ENCODE measurements at regions not wholly inside any gene's neighbourhood (a gene's known extent, or its start where the extent isn't known, plus 50 kb on each side); places are given as distances from the start of the nearest gene placed in this dataset.

DNA sequence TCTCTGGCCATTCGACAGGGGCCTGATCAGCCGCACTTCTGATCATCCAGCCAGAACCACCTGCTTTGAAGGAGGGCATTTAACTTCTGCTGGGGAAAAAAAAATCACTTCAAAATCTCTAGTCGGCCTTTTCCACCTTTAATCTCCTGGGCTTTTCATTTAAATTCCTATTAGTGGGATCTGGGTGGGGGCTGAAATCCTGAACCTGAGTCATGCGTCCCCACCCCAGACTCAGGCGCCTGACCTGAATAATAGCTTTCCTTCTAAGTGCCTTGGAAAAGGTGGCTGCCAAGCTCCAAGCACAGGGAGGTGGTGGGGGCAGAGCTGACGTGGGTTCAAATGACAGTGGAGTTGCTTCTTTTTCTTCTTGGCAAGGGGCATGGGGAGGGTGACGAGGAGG lies 246.0 kb upstream of the EXOC2 start:
- Histone ChIP-seq H3K79me2 (ENCODE audit: insufficient read depth, low read length) (no peaks in the 10 kb centered on the region), H3K27ac (ENCODE audit: low read depth, low read length) (no peak overlapping the region), H2AFZ (ENCODE audit: low read depth, low read length, poor library complexity, severe bottlenecking) (no peak overlapping the region), H3K4me1 (ENCODE audit: control insufficient read depth in 1 of 2, insufficient read depth in 2 of 2, low read length in 2 of 2) (no peaks in the 10 kb centered on the region), H3K36me3 (ENCODE audit: control insufficient read depth in 1 of 2, insufficient read depth in 2 of 2, low read length in 2 of 2) (no peaks in the 10 kb centered on the region), H3K9me3 (ENCODE audit: control insufficient read depth in 1 of 2, insufficient read depth in 1 of 2, low read depth in 1 of 2, low read length in 2 of 2) (no peaks in the 10 kb centered on the region), H3K4me3 (replicated peaks in 1 of 2; ENCODE audit: low read depth in 1 of 2, low read length in 2 of 2) (no peak overlapping the region), H3K9ac (ENCODE audit: low read length) (no peak overlapping the region), H3K4me2 (ENCODE audit: low read length) (no peak overlapping the region), H3K9me2 (ENCODE audit: insufficient read depth) (no peaks in the 10 kb centered on the region), H3K27me3 (ENCODE audit: insufficient read depth, low read length) (no peaks in the 10 kb centered on the region; the same call in 1 of the 2 replicates), H4K20me1 (ENCODE audit: insufficient read depth) (no peaks in the 10 kb centered on the region)
- intact Hi-C loops (cut with micrococcal nuclease): no loop called here
- ChIA-PET RAD21 (ENCODE audit: low non-redundant PET in 1 of 2, low total read pairs in 2 of 2, uncharacterized antibody in 2 of 2, unreplicated experiment in 2 of 2) (no interaction called here), CTCF (no interaction called here), POLR2A (no interaction called here)
- TF ChIP-seq ELF1 (IDR thresholded peaks at IDR 0.05; ENCODE audit: borderline replicate concordance, low read depth) (no peak), SP1 (IDR thresholded peaks at IDR 0.05; ENCODE audit: low read depth) (no peak), SRF (IDR thresholded peaks at IDR 0.05; ENCODE audit: low read depth) (no peak), CBX3 (IDR thresholded peaks at IDR 0.05; ENCODE audit: low read depth) (no peak), ZFX (IDR thresholded peaks at IDR 0.05) (no peak), EZH2 (IDR thresholded peaks at IDR 0.05) (no peak), JUND (IDR thresholded peaks at IDR 0.05) (no peak), SIN3A (IDR thresholded peaks at IDR 0.05; ENCODE audit: low read depth) (no peak), EZH2phosphoT487 (IDR thresholded peaks at IDR 0.05; ENCODE audit: borderline replicate concordance) (no peak), CEBPB (IDR thresholded peaks at IDR 0.05; ENCODE audit: low read depth) (no peak), EGR1 (IDR thresholded peaks at IDR 0.05; ENCODE audit: low read depth) (no peak), RAD21 (IDR thresholded peaks at IDR 0.05; ENCODE audit: low read depth) (no peak), POLR2AphosphoS5 (IDR thresholded peaks at IDR 0.05; ENCODE audit: low read depth, low read length) (no peak)
- TF ChIP-seq, protein P1, sequence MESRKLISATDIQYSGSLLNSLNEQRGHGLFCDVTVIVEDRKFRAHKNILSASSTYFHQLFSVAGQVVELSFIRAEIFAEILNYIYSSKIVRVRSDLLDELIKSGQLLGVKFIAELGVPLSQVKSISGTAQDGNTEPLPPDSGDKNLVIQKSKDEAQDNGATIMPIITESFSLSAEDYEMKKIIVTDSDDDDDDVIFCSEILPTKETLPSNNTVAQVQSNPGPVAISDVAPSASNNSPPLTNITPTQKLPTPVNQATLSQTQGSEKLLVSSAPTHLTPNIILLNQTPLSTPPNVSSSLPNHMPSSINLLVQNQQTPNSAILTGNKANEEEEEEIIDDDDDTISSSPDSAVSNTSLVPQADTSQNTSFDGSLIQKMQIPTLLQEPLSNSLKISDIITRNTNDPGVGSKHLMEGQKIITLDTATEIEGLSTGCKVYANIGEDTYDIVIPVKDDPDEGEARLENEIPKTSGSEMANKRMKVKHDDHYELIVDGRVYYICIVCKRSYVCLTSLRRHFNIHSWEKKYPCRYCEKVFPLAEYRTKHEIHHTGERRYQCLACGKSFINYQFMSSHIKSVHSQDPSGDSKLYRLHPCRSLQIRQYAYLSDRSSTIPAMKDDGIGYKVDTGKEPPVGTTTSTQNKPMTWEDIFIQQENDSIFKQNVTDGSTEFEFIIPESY (IDR thresholded peaks at IDR 0.05; ENCODE audit: extremely low read depth, insufficient replicate concordance, low read length): no peak
- TF ChIP-seq, protein P2, sequence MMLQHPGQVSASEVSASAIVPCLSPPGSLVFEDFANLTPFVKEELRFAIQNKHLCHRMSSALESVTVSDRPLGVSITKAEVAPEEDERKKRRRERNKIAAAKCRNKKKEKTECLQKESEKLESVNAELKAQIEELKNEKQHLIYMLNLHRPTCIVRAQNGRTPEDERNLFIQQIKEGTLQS (IDR thresholded peaks at IDR 0.05): no peak
- TF ChIP-seq, protein P3, sequence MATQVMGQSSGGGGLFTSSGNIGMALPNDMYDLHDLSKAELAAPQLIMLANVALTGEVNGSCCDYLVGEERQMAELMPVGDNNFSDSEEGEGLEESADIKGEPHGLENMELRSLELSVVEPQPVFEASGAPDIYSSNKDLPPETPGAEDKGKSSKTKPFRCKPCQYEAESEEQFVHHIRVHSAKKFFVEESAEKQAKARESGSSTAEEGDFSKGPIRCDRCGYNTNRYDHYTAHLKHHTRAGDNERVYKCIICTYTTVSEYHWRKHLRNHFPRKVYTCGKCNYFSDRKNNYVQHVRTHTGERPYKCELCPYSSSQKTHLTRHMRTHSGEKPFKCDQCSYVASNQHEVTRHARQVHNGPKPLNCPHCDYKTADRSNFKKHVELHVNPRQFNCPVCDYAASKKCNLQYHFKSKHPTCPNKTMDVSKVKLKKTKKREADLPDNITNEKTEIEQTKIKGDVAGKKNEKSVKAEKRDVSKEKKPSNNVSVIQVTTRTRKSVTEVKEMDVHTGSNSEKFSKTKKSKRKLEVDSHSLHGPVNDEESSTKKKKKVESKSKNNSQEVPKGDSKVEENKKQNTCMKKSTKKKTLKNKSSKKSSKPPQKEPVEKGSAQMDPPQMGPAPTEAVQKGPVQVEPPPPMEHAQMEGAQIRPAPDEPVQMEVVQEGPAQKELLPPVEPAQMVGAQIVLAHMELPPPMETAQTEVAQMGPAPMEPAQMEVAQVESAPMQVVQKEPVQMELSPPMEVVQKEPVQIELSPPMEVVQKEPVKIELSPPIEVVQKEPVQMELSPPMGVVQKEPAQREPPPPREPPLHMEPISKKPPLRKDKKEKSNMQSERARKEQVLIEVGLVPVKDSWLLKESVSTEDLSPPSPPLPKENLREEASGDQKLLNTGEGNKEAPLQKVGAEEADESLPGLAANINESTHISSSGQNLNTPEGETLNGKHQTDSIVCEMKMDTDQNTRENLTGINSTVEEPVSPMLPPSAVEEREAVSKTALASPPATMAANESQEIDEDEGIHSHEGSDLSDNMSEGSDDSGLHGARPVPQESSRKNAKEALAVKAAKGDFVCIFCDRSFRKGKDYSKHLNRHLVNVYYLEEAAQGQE (IDR thresholded peaks at IDR 0.05; ENCODE audit: low read depth): no peak
- DNase-seq (ENCODE audit: low read depth, low spot score) (no peak), ATAC-seq (no peak)
- BruUV-seq (replicated peaks): no TSS peak
